ENCODE measurements at regions not wholly inside any gene's neighbourhood (a gene's known extent, or its start where the extent isn't known, plus 50 kb on each side); places are given as distances from the start of the nearest gene placed in this dataset.
"Not testable (repeated sequence)": the region's sequence is repeated elsewhere in the genome, so short reads cannot be mapped to it uniquely, and the experiment has no call there.

- no peaks in the 10 kb centered on the region for H3F3A ChIP-seq (ENCODE audit: insufficient read depth)
- H3K4me3 ChIP-seq: no peak overlapping the region
- no peak overlapping the region for H3K27ac ChIP-seq
- H3K36me3 ChIP-seq (ENCODE audit: low read depth): no peaks in the 10 kb centered on the region
- H3K9ac ChIP-seq: no peak overlapping the region
- H3K9me2 ChIP-seq (ENCODE audit: insufficient read depth): no peaks in the 10 kb centered on the region
- TF ChIP-seq EZH2 (IDR thresholded peaks at IDR 0.05; ENCODE audit: insufficient read depth, poor library complexity, severe bottlenecking) (no peak), EZH2phosphoT487 (IDR thresholded peaks at IDR 0.05; ENCODE audit: insufficient read depth, low read depth) (no peak)
- no peak for DNase-seq
- no peaks in the 10 kb centered on the region for H4K20me1 ChIP-seq (ENCODE audit: insufficient read depth)
- in situ Hi-C loops (cut with MboI): no loop called here
- no peaks in the 10 kb centered on the region for H3K9me3 ChIP-seq (ENCODE audit: low read depth)
- no peak overlapping the region for H2AFZ ChIP-seq
- no peaks in the 10 kb centered on the region for H3K79me2 ChIP-seq (ENCODE audit: insufficient read depth)
- WGBS, 2 experiments (ENCODE audit: low coverage in 1 of 2, low lambda C conversion rate in 2 of 2, missing lambda C conversion rate in 2 of 2): 8 to 17% methylated on average over 4 of the region's 4 CpGs
- no peak overlapping the region for H3K4me2 ChIP-seq (ENCODE audit: unreplicated experiment)
- no peaks in the 10 kb centered on the region for H3K4me1 ChIP-seq (ENCODE audit: insufficient read depth)
- peaks cover 10% of the 10 kb centered on the region for H3K27me3 ChIP-seq (replicated peaks; ENCODE audit: insufficient read depth)
These were observed 76.4 kb upstream of the MARK1 start for GRCh38 chr1:220451532-220451931.

- 44 to 48% methylated on average over 2 of the region's 2 CpGs for WGBS, 2 experiments (ENCODE audit: low coverage in 1 of 2, low lambda C conversion rate in 2 of 2, missing lambda C conversion rate in 2 of 2)
- no peaks in the 10 kb centered on the region for H3K79me2 ChIP-seq (ENCODE audit: insufficient read depth)
- H3K36me3 ChIP-seq (ENCODE audit: low read depth): no peaks in the 10 kb centered on the region
- no peak overlapping the region for H3K9ac ChIP-seq
- DNase-seq: no peak
- H3K4me2 ChIP-seq (ENCODE audit: unreplicated experiment): no peak overlapping the region
- H2AFZ ChIP-seq: no peak overlapping the region
- H3K9me3 ChIP-seq (ENCODE audit: low read depth): no peaks in the 10 kb centered on the region
- H3K4me1 ChIP-seq (ENCODE audit: insufficient read depth): no peaks in the 10 kb centered on the region
- no peaks in the 10 kb centered on the region for H4K20me1 ChIP-seq (ENCODE audit: insufficient read depth)
- H3F3A ChIP-seq (ENCODE audit: insufficient read depth): no peaks in the 10 kb centered on the region
- in situ Hi-C loops (cut with MboI): no loop called here
- no peak overlapping the region for H3K4me3 ChIP-seq
- peaks cover 10% of the 10 kb centered on the region for H3K27me3 ChIP-seq (replicated peaks; ENCODE audit: insufficient read depth)
- H3K9me2 ChIP-seq (ENCODE audit: insufficient read depth): no peaks in the 10 kb centered on the region
- no peak overlapping the region for H3K27ac ChIP-seq
- no peak for TF ChIP-seq EZH2 (IDR thresholded peaks at IDR 0.05; ENCODE audit: insufficient read depth, poor library complexity, severe bottlenecking)
- TF ChIP-seq EZH2phosphoT487 (IDR thresholded peaks at IDR 0.05; ENCODE audit: insufficient read depth, low read depth): no peak
These were observed 77.0 kb upstream of the MARK1 start for GRCh38 chr1:220450927-220451326.

- 30 to 42% methylated on average over 4 of the region's 4 CpGs for WGBS, 2 experiments (ENCODE audit: low coverage in 1 of 2, low lambda C conversion rate in 2 of 2, missing lambda C conversion rate in 2 of 2)
- Histone ChIP-seq H3K9me3 (ENCODE audit: low read depth) (no peaks in the 10 kb centered on the region), H3K9me2 (ENCODE audit: insufficient read depth) (no peaks in the 10 kb centered on the region), H3F3A (ENCODE audit: insufficient read depth) (no peaks in the 10 kb centered on the region), H3K9ac (no peak overlapping the region), H3K4me2 (ENCODE audit: unreplicated experiment) (no peak overlapping the region), H4K20me1 (ENCODE audit: insufficient read depth) (no peaks in the 10 kb centered on the region), H2AFZ (no peak overlapping the region), H3K36me3 (ENCODE audit: low read depth) (no peaks in the 10 kb centered on the region), H3K27ac (no peak overlapping the region), H3K79me2 (ENCODE audit: insufficient read depth) (no peaks in the 10 kb centered on the region), H3K4me1 (ENCODE audit: insufficient read depth) (no peaks in the 10 kb centered on the region), H3K4me3 (no peak overlapping the region), H3K27me3 (replicated peaks; ENCODE audit: insufficient read depth) (peaks cover 10% of the 10 kb centered on the region)
- in situ Hi-C loops (cut with MboI): no loop called here
- DNase-seq: no peak
- TF ChIP-seq EZH2phosphoT487 (IDR thresholded peaks at IDR 0.05; ENCODE audit: insufficient read depth, low read depth) (no peak), EZH2 (IDR thresholded peaks at IDR 0.05; ENCODE audit: insufficient read depth, poor library complexity, severe bottlenecking) (no peak)
These were observed 79.7 kb upstream of the MARK1 start for GRCh38 chr1:220448217-220448616.

DNA sequence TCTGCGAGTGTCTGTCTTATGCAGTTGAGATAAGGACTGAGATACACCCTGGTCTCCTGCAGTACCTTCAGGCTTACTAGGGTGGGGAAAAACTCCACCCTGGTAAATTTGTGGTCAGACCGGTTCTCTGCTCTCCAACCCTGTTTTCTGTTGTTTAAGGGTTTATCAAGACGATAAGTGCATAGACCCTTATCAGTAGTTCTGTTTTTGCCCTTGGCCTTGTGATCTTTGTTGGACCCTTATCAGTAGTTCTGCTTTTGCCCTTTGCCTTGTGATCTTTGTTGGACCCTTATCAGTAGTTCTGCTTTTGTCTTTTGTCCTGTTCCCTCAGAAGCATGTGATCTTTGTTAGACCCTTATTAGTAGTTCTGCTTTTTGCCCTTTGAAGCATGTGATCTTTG is 83.3 kb upstream of the MARK1 start:
- H3F3A ChIP-seq (ENCODE audit: insufficient read depth); H3K4me1 ChIP-seq (ENCODE audit: insufficient read depth); H3K36me3 ChIP-seq (ENCODE audit: low read depth); H3K9me2 ChIP-seq (ENCODE audit: insufficient read depth); H3K9me3 ChIP-seq (ENCODE audit: low read depth); DNase-seq; H4K20me1 ChIP-seq (ENCODE audit: insufficient read depth); H3K4me2 ChIP-seq (ENCODE audit: unreplicated experiment); H2AFZ ChIP-seq; H3K79me2 ChIP-seq (ENCODE audit: insufficient read depth); H3K9ac ChIP-seq; H3K27me3 ChIP-seq (replicated peaks; ENCODE audit: insufficient read depth); in situ Hi-C loops (cut with MboI); H3K27ac ChIP-seq; H3K4me3 ChIP-seq: not testable (repeated sequence)
- WGBS, 2 experiments (ENCODE audit: low coverage in 1 of 2, low lambda C conversion rate in 2 of 2, missing lambda C conversion rate in 2 of 2): 43 to 47% methylated on average over 3 of the region's 3 CpGs

DNA sequence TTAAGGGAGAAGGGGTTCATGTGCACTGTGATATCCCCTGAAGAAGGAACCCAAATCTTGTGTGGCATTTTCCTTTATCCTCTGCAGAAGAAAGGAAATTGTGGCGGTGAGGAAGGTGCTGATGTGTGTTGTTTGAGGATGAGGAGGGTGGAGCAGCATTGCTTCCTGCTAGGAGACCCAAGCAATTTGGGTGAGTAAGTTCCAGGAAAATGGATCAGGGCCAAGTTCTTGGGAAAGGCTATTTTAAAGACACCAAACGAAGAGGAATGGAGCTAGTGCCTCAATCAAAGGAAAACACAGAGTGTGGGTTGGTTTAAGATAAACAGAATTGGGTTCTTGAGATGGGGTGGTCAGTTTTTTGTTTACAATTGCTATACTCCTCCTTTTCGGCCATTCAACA is 86.7 kb upstream of the MARK1 start:
- no peaks in the 10 kb centered on the region for H4K20me1 ChIP-seq (ENCODE audit: insufficient read depth)
- H3K4me3 ChIP-seq: no peak overlapping the region
- 26% methylated on average over 3 of the region's 3 CpGs for WGBS, 2 experiments (ENCODE audit: low coverage in 1 of 2, low lambda C conversion rate in 2 of 2, missing lambda C conversion rate in 2 of 2)
- DNase-seq: no peak
- no peak overlapping the region for H2AFZ ChIP-seq
- H3K9me2 ChIP-seq (ENCODE audit: insufficient read depth): no peaks in the 10 kb centered on the region
- H3K4me2 ChIP-seq (ENCODE audit: unreplicated experiment): no peak overlapping the region
- in situ Hi-C loops (cut with MboI): no loop called here
- H3K27ac ChIP-seq: no peak overlapping the region
- no peaks in the 10 kb centered on the region for H3K4me1 ChIP-seq (ENCODE audit: insufficient read depth)
- no peaks in the 10 kb centered on the region for H3K36me3 ChIP-seq (ENCODE audit: low read depth)
- no peak overlapping the region for H3K9ac ChIP-seq
- H3K27me3 ChIP-seq (replicated peaks; ENCODE audit: insufficient read depth): 0 out of 2 replicates have a peak, but pooled peaks cover 9% of the 10 kb centered on the region
- no peaks in the 10 kb centered on the region for H3K9me3 ChIP-seq (ENCODE audit: low read depth)
- no peaks in the 10 kb centered on the region for H3F3A ChIP-seq (ENCODE audit: insufficient read depth)
- TF ChIP-seq EZH2phosphoT487 (IDR thresholded peaks at IDR 0.05; ENCODE audit: insufficient read depth, low read depth) (no peak), EZH2 (IDR thresholded peaks at IDR 0.05; ENCODE audit: insufficient read depth, poor library complexity, severe bottlenecking) (no peak)
- H3K79me2 ChIP-seq (ENCODE audit: insufficient read depth): no peaks in the 10 kb centered on the region
